Gastrocnemius medialis (tissue), 4 donors: ENCODE measurements at regions not wholly inside any gene's neighbourhood (a gene's known extent, or its start where the extent isn't known, plus 50 kb on each side); places are given as distances from the start of the nearest gene placed in this dataset.

ENCODE experiments used
- CTCF ChIP-seq, 5 experiments: fragments of 450-650 bp in 3 of 5; fragments of 200-600 bp in 2 of 5; sonication (generic) in 2 of 5; IDR thresholded peaks in 4 of 5; conservative IDR thresholded peaks in 1 of 5; 1 replicate in 4 of 5; 2 replicates in 1 of 5; pipeline ENCODE4 v1.5.1; 2016 to 2019; ENCODE audit warnings: antibody characterized with exemption in 5 of 5, mild to moderate bottlenecking in 3 of 5, moderate library complexity in 3 of 5
- POLR2A ChIP-seq, 2 donors: fragments of 450-650 bp; IDR thresholded peaks; one replicate each; pipeline ENCODE4 v1.6.1; 2017; ENCODE audit warnings: antibody characterized with exemption in 2 of 2, mild to moderate bottlenecking in 2 of 2, moderate library complexity in 2 of 2

- TF ChIP-seq CTCF (IDR thresholded peaks at IDR 0.05 in 4 of 5, conservative IDR thresholded peaks at IDR 0.05 in 1 of 5): no peak
- TF ChIP-seq POLR2A (IDR thresholded peaks at IDR 0.05): no peak
Measured at GRCh38 chr10:83469728-83470331, 669.5 kb upstream of the GHITM start.
